NCI-H226 (cell line): ENCODE measurements at regions not wholly inside any gene's neighbourhood (a gene's known extent, or its start where the extent isn't known, plus 50 kb on each side); places are given as distances from the start of the nearest gene placed in this dataset.

Source experiments
- DNase-seq: peaks from one replicate; pipeline ENCODE4 v3.0.0-alpha.2; 2015

DNA sequence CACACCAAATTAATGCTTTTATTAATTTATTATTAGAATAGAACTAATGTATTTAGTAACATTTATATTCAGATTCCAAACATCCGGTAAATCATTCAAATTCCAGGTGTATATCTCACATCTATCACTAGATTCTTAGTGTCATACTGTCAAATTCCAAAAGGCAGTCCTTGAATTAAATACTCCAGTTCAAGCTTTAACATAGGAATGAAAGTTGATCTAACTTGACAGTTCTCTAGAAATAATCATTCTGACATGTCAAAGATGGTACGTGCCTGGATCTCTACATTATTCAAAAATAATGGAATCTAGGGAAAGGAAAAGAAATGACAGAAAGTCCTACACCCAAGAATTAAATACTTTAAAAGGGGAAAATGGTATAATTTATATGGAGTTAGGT, 1161.5 kb downstream of the PCDH9 start:
- no peak for DNase-seq

DNA sequence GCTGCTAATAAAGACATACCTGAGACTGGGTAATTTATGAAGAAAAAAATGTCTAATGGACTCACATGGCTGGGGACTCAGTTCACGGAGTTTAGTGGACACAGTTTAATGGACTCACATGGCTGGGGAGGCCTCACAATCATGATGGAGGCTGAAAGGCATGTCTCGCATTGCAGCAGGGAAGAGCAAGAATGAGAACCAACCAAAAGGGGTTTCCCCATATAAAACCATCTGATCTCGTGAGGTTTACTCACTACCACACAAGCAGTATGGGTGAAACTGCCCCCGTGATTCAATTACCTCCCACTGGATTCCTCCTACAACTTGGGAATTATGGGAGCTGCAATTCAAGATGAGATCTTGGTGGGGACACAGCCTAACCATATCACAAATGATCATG, 1181.2 kb downstream of the PCDH9 start:
- no peak for DNase-seq

DNA sequence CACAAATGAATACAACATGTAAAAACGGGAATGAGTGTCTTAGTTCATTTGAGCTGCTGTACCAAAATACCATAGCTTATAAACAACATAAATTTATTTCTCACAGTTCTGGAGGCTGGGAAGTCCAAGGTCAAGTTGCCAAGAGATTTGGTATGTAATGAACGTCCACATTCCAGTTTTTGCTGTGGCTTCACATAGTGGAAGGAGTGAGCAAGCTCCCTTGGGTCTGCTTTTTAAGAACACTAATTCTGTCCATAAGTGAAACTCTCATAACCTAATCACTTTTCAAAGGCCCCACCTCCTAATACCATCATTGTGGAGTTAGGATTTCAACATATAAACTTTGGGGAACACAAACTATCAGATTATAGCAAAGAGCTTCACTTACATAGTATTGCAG, 1189.6 kb downstream of the PCDH9 start:
- DNase-seq = no peak

DNA sequence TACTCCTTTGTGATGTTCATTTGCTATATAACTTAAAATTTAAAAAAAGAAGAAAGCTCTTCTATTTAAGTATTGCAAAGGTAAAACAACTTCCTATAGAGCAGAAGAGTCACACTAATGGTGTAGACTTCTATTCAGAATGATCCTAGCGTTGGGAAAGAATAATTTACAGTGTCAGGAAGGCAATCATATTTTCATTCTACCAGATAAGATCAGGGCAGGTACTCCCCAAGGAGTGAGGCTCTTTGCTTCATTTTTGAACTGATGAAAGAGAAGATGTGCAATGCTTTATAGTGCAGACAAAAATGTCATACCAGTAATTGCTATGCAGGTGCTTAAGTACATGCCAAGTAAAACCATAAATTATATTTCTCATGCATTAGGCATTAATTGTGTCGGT, 1193.0 kb downstream of the PCDH9 start:
- DNase-seq = no peak

DNA sequence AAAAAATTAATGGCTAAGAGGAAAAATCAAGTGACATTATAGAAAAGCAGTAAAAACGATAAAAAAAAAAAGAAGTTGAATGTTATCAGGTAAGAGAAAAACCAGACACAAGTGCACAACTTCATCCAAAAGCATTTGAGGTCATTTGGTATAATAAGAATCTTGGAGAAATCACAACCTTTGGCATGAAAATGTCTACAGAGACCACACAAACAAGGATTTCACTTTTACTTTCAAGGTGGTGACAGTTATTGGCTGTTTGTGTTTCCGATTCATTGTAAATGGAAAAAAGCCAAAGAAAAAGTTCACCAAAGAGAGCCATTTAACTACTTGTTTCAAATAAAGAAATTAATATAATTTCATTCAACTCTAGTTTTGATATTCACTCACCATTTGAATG, 1193.5 kb downstream of the PCDH9 start:
- no peak for DNase-seq

DNA sequence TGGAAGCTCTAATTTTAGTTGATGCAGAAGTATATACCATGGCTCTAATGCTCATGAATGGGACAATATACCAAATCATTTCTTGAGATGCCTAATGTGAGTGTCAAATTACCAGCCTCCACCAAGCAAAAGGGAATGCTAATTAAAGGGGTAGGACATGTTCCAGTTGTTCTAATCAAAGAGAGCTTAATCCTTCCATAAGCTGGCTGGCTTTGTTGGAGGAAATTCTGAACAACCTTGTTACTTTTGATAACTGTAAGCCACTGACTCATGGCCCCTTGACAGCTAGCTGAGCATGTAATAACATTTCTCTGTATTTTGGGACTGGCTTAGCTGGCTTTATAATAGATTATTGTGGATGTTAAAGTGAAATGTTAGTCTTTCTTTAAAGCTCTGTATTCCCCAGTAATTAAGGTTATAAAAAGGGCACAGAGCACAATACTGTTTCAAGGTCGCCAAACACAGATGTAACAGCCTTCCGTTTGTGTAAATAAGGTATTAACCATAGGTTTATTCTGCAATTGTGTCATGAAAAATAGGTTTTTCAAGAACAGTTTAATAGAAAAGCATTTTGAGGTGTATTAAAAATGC, 1194.0 kb downstream of the PCDH9 start:
- DNase-seq = peak; percentile 15

DNA sequence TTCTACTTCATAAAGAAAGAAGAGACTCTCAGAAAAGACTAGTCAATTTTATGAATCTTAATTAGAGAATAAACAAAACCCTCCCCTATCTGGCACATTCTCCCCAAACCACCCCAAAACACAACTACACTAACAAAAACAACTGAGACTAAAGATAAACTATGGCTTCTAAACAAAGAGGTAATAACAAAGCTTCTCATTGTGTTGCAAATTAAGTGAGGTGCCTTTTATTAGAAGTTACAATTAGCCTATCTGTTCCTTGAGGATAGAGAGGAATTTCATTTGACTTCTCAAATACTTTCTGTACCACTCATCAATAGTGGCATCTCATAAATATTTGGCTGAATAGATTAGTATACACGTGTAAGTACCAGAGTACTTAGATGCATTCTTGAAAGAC, 1196.2 kb downstream of the PCDH9 start:
- DNase-seq = no peak

DNA sequence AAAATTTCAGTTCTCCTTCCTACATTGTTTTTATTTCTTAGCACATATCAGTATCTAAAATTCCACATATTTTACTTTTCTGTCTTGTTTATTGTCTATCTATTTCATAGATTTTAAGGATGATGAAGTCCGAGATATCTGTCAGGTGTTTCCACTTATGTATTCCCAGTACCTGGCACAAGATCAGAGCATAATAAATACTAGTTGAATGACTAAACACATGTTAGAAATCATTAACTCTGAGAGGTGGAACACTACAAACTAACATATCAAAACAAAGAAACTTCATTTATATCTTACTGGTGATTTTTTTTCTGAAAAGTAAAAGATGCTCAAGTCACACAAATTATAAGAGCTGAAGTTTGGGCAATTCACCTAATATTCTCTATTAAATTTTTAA, 1208.3 kb downstream of the PCDH9 start:
- DNase-seq = no peak

DNA sequence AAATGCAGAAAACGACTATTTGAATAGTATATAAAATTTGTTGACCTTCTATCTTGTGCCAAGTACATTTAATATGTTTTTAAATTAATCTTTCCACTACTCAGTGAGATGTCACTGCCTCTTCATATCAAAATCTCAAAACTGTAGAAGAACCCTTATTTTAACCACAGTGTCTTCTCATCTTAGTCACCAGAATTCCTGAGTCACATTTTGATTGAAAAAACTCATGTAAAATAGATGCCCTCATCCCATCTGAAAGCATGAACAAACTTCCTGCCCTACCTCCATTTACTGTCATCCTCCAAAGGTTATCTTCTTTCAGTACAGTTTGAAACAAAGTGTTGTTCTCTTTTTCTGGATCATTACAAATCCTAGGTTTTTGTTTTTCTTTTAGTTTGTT, 1215.4 kb downstream of the PCDH9 start:
- no peak for DNase-seq

DNA sequence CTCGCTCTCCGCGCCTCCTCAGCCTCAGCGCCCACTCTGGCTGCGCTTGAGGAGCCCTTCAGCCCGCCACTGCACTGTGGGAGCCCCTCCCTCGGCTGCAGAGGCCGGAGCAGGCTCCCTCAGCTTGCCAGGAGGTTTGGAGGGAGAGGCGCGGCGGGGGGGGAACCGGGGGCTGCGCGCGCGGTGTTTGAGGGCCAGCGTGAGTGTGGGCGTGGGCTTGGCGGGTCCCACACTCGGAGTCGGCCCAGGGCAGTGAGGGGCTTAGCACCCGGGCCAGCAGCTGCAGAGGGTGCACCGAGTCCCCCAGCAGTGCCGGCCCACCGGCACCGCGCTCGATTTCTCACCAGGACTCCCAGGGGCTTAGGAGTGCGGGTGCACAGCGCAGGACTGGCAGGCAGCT, 1220.9 kb downstream of the PCDH9 start:
- no peak for DNase-seq

DNA sequence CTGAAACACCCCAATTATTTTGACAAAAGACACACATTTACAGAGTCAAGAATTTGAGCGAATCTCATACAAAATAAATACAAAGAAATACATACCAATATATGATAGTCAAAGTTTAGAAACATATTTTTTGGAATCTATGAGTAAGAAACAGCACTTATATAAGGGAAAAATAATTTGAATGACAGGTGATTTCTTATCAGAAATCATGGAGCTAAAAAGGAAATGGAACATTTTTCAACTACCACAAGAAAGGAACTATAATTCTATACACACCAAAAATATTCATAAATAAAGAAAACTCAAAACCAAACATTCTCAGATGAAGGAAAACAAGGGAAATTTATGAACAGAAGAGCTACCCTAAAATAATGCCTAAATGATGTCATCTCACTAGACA, 1226.6 kb downstream of the PCDH9 start:
- no peak for DNase-seq

DNA sequence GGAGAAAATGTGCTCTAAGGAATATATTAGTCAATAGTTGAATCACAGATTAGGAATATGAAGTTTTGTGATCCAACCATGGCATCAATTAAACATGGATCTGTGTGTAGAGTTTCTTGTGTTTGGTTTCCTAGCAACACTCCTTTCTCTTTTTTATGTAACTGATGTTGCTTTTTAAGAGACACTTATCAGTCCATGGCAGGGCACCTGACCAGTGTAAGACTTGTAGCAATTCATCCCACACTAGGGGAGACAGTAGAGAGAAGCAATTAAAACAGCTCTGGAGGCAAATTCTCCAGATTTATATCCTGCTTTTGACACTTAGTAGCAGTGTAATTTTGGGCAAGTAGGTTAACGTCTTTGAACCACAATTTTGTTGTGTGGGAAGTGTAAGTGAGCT, 1229.0 kb downstream of the PCDH9 start:
- no peak for DNase-seq

DNA sequence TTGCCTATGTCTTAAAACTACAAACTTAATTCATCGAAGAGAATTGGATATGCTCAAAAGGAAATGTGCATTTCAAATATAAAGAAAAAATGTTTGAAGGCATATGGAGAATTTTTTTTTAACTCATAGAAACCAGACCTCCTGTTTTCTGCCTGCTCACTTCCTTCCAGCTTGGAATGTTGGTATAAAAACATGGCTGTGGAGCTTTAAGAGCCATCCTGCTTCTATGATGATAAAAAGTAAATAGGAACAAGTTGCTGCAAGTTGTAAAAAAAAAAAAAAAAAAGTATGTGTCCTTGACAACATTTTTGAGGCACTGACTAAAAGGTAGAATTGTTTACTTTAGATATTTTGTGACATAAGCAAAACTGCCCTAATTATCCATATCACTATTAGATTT, 1230.7 kb downstream of the PCDH9 start:
- DNase-seq = no peak

DNA sequence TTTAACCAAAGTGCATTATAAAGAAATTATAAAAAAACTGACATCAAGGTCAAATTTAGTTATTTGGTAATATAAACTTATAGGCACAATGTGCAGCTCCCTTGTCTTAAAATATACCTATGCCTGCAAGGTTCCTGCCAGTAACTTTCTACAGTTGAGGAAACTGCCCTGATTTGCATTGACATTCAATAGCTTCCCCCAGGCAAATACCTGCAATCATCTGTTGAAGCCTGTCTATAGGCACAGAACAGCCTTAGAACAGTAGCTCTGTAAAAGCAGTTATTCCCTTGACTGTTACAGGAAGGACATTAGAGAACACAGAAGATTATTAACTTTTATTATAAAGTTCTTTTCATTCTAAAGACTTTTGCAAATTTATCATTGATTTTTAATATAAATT, 1239.5 kb downstream of the PCDH9 start:
- DNase-seq = no peak

DNA sequence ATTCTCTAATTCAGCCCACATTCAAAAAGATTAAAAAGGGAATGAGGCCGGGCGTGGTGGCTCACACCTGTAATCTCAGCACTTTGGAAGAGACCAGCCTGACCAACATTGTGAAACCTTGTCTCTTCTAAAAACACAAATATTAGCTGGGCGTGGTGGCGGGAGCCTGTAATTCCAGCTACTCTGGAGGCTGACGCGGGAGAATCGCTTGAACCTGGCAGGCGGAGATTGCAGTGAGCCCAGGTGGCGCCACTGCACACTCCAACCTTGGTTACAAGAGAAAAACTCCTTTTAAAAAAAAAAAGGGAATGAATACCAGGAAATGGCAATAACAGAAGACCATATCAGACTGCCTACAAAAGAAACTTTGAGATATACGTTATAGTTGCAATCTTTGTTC, 1244.5 kb downstream of the PCDH9 start:
- no peak for DNase-seq

DNA sequence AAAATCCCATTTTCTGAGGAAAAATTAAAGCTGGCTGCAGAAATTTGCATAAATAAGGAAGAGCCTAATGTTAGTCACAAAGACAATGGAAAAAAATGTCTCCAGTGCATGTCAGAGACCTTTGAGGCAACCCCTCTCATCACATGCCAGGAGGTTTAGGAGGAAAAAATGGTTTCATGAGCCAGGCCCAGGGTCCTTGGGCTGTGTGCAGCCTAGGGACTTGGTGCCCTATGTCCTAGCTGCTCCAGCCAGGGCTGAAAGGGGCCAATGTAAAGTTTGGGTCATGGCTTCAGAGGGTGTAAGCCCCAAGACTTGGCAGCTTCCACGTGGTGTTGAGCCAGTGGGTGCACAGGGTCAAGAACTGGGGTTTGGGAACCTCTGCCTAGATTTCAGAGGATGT, 1252.6 kb downstream of the PCDH9 start:
- no peak for DNase-seq

DNA sequence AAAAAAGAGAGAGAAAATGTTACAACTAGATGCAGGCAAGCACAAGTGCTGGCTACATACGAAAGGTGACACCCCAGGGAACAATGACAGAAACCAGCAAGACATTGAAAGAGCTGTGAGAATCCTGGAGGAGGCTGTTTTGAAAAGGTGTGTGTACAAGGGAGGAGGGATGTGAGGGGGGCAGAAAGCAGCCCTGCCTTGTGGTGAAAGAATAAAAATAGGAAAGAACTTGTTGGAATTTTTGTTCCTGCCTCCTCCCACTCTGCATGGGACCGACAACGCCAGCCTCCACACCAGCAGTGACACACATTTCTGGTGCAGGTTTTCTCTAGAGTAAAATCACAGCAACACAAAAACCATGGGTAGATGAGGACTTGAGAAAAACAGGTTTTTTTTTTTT, 1258.6 kb downstream of the PCDH9 start:
- DNase-seq = no peak

DNA sequence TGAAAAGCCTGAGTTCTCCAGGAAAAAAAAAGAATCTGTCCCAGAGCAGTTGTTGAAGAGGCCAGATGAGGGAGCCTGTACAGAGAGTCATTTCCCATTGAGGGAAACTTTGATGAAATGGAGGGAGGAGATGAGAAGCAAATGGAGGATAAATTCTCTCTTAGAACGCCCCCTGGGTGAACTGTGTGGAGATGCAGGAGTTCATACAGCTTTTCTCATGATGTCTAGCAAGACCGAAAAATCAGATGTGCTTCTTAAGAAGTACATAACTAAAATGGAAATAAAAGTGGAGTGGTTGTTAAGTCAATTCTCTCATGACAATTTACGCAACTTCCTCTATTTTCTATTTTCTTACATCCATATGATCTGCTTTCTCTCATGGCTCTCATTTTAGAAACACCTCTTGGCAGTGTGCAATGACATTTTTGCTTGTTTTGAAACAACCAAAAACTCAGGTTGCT, 1263.1 kb downstream of the PCDH9 start:
- peak; percentile 44 for DNase-seq

DNA sequence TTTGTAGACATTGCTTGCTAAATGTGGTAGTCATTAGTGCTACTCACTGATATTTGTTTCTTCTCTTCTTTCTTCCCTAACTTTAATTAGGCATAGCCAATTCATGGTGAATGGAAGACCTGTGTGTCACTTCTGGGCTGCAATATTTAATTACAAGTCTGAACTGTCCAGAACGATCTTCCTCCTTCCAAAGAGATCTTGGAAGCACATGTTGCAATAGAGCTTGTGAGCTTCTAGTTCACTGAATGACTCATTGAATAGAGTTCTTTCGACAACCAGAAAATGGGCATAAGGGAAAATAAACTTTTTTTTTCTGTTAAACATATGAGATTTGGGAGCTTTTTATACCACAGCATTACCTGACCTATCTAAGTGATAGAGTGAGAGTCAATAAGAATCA, 1264.6 kb downstream of the PCDH9 start:
- peak; percentile 38 for DNase-seq

DNA sequence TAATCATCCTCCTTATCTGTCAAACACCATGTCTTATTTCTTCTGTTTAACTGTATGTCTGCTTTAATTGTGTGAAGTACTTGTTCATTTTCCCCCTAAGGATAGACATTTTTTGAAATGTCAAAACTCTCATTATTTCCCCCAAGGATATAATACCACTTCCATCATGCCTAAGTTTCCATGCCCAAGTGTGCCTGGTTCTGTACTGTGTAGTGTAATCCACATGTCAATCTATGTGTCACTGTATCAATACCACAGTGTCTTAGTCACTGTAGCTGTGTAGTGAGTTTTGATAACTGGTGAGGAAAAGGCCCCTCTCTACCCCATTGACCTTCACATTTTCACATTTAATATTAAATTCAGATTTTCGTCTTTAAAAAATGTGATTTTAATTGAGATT, 1265.5 kb downstream of the PCDH9 start:
- no peak for DNase-seq

DNA sequence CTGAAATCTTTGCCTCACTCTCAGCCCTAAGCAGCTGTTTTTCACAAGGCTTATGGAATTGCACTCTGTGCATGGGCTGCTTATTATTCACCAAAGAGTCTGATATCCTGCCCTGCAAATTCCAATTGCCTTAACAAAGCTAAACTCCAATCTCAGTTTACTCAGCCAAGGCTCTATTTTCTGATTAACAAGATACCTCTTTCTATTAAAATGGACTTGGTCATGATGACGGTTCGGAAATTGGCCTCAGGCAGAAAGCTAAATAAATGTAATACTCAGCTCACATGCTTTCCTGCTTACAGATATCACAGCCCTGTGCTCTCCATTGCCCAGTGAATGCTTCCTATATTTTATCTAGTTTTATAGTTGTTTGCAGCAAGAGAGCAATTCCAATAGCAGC, 1270.8 kb downstream of the PCDH9 start:
- peak; percentile 79 for DNase-seq

DNA sequence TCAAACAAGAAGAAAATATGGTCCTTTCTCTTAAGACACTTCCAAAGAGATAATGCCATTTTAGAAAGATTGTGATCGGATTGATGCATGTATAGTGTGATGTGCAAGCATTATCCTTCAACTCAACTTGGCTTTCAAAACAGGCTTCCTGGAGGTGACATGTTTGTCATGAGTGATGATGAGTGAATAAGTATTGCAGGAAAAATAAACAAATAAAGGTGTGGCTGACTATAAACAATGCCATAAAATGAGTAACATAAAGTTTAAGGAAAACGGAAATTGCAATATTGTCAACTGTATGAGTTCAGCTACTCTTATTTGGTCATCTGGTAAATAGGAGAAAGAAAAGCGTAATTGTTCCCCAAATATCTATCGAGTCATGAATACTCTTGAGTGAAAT, 1283.7 kb downstream of the PCDH9 start:
- DNase-seq = no peak

DNA sequence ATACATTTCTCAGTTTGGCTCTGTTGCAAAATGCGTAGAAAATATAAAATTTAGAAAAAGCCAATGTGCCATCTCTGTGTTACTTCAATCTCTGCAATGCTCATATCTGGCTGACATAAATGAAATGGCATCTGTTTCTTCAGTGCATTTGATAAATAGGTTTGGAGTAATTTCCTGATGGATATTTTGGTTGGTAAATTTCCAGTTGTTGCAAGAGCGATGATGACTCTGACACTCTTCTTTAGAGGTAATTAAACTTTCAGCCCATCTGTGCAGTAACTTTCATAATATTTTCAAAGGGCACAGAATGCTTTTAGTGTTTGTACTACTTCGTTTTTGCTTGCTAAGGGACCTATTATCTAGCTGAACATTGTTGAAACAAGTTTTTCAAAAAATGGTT, 1286.4 kb downstream of the PCDH9 start:
- DNase-seq = peak; percentile 73

DNA sequence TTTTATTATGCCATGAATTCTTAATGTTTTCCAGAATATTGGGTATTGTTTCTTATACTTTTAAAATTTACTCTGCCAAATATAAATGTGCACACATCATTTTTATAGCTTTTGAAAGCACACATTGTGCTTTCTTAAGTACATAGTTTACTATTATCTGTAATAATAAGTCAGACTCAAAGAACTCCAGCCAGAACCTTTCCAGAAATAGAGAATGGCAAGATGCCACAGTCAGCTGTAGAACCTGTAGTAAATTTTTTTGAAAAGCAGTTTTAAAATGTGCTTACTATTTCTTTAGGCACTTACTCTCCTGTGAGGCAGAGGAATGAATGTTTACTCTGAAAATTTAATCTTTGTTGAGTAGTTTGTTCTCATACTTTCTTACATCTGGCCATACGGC, 1287.1 kb downstream of the PCDH9 start:
- peak; percentile 43 for DNase-seq

DNA sequence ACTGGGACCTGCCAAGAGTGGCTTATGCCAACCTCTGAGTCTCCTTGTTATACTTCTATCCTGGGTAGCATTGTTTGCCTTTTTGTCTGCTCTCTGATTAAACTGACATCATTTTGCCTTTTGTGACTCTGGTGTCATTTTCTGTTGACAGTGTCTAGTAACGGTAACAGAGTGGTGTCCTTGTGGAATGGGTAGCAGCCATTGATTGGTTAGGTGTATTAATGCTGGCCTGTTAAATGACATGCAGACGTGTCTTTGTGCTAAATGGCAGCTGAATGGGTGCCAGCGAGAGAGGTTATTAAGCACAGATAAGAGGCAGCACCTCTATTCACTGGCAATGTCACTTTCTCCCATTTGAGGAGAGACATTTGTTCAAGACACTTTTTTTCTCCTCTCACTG, 1289.4 kb downstream of the PCDH9 start:
- DNase-seq = no peak

DNA sequence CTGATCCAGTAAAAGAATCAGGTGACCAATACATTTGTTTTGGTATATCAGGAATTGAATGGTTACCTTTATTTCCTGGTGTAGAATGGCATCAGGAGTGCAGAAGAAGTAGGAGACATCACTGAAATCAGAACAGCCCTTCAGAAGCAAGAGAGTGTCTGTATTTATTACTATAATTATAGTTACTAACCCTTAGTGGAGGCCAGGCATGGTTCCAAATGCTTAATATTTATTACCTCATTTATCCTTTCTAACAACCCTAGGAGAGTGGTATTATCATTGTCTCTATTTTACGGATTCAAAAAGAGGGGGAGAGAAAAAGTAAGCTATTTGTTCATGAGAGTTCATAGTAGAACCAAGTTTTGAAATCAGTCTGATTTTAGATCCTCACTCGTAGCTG, 1292.9 kb downstream of the PCDH9 start:
- DNase-seq = no peak
